Thymus (tissue), 11 donors: ENCODE measurements at regions not wholly inside any gene's neighbourhood (a gene's known extent, or its start where the extent isn't known, plus 50 kb on each side); places are given as distances from the start of the nearest gene placed in this dataset.

Experiments used
- DNase-seq, 9 donors: peaks; one replicate each; pipeline ENCODE4 v3.0.0-alpha.2; 2013; ENCODE audit warnings: low spot score in 9 of 9, low read depth in 6 of 9, missing footprints in 1 of 9
- H3K27ac ChIP-seq, 2 donors: one replicate each; pipeline ENCODE4 v1.5.1; 2013; ENCODE audit warnings: control low read depth in 1 of 2, low read depth in 1 of 2, low read length in 1 of 2, mild to moderate bottlenecking in 1 of 2, moderate library complexity in 1 of 2
- H3K27me3 ChIP-seq, 2 donors: one replicate each; pipeline ENCODE4 v1.5.1; 2013; ENCODE audit warnings: low read length in 1 of 2; ENCODE audit not compliant: control insufficient read depth in 2 of 2, insufficient read depth in 1 of 2
- H3K36me3 ChIP-seq, 2 donors: one replicate each; pipeline ENCODE4 v1.5.1; 2013; ENCODE audit warnings: low read length in 1 of 2, mild to moderate bottlenecking in 1 of 2, moderate library complexity in 1 of 2; ENCODE audit not compliant: control insufficient read depth in 2 of 2, insufficient read depth in 2 of 2
- H3K4me1 ChIP-seq, 2 donors: one replicate each; pipeline ENCODE4 v1.5.1; 2013; ENCODE audit warnings: low read length in 2 of 2; ENCODE audit not compliant: control insufficient read depth in 2 of 2, insufficient read depth in 2 of 2
- H3K4me3 ChIP-seq, 2 donors: one replicate each; pipeline ENCODE4 v1.5.1; 2013; ENCODE audit warnings: low read length in 2 of 2, control low read depth in 1 of 2, mild to moderate bottlenecking in 1 of 2
- H3K9me3 ChIP-seq, 2 donors: one replicate each; pipeline ENCODE4 v1.5.1; 2013; ENCODE audit warnings: low read length in 1 of 2, mild to moderate bottlenecking in 1 of 2; ENCODE audit not compliant: control insufficient read depth in 2 of 2, insufficient read depth in 1 of 2
- WGBS: extraction: QIAGEN DNeasy Blood & Tissue Kit; methylation state at CpG from one replicate; pipeline ENCODE4 v1.1.7; 2013; 5-methylcytosine and 5-hydroxymethylcytosine counted together
- donor health status: healthy.

DNA sequence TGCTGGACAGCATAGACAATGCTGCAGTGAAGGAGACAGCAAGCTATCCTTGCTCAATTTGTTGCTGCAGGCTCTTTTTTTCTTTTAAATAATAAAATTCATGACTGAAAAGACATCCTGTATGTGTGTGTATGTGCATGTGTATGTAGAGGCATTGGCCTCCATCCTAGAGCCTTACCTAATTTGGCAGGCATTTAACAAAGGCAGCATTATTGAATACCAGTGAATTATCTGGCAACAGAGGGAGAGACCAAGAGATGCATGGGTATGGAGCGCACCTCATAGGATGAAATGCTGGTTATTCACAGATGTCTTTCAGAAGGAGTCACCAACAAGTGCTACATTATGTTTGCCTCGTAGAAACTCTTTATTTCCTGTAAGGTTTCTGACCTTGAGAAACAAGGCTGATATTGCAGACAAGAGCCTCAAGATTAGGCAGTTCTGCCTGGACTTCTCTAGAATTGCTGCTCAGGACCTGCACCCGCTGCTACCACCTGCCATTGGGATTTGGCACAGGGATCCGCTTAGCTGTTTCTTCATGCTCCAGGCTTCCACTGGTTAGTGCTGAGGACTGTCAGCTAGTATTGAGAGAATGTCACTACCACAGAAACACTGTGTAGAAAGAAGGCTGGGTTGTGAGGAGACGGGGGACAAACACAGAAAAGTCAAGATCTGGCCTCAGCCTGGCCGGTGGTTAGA, 247.7 kb upstream of the RFX3 start:
- Histone ChIP-seq H3K4me3 (no peak overlapping the region), H3K36me3 (no peaks in the 10 kb centered on the region), H3K27ac (no peak overlapping the region), H3K4me1 (no peaks in the 10 kb centered on the region), H3K27me3 (no peaks in the 10 kb centered on the region), H3K9me3 (no peaks in the 10 kb centered on the region)
- 94% methylated on average over 6 of the region's 6 CpGs for WGBS
- DNase-seq = no peak

DNA sequence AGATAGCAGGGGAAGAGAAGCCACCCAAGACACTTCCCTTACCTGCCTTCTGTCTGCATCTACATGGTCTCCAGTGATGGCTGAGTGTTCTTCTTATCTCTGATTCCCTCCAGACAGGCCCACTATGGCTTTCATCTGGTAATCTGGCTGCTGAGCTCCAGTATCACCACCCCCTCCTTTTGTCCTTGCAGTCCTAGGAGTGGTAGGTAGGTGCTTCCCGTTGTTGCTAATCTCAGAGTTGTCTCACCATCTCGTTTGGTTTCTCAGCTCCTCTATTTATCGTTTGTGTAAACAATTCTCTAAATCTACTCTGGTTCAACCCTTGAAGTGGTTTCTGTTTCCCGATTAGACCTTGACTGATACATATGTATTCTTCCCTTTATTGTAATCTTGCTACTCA, 243.8 kb upstream of the RFX3 start:
- Histone ChIP-seq H3K9me3 (no peaks in the 10 kb centered on the region), H3K36me3 (no peaks in the 10 kb centered on the region), H3K27ac (no peak overlapping the region), H3K27me3 (no peaks in the 10 kb centered on the region), H3K4me3 (no peak overlapping the region), H3K4me1 (no peaks in the 10 kb centered on the region)
- no peak for DNase-seq
- 53% methylated on average over 4 of the region's 4 CpGs for WGBS

DNA sequence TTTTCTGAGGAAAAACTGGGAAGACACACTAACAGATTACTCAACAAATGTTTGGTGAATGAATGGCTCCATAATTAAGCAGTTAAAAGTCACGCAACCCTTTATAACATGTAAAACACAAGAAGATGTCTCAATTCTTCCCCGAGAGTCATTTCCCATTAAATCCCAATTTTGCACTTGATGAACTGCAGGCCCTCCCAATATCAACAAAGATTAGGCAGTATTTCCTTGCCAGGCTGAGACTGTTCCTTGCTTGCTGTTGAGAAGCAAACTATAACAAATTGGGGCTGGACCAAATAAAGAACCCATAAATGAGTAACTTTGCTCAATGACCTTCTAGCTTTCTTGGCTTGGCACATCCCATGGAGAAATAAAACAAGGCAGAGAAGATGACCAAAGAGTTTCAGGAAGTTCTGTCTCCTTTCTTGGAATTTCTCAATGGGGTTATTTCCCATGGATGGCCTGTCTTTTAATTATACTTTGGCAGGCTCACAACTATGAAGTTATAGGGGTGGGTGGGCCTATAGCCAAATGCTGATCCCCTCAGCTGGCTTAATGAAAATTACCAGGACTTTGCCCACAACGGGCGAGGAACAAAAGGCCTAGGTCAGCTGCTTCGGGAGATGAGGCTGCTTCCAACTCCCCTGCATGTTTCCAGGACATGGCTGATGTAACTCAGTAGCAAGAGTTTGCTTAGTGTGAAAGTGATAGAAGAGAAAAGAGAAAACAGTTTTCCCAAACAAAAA, 243.1 kb upstream of the RFX3 start:
- Histone ChIP-seq H3K27me3 (no peaks in the 10 kb centered on the region), H3K9me3 (no peaks in the 10 kb centered on the region), H3K4me3 (no peak overlapping the region), H3K27ac (no peak overlapping the region), H3K36me3 (no peaks in the 10 kb centered on the region), H3K4me1 (no peaks in the 10 kb centered on the region)
- 92% methylated on average over 5 of the region's 5 CpGs for WGBS
- DNase-seq = no peak

DNA sequence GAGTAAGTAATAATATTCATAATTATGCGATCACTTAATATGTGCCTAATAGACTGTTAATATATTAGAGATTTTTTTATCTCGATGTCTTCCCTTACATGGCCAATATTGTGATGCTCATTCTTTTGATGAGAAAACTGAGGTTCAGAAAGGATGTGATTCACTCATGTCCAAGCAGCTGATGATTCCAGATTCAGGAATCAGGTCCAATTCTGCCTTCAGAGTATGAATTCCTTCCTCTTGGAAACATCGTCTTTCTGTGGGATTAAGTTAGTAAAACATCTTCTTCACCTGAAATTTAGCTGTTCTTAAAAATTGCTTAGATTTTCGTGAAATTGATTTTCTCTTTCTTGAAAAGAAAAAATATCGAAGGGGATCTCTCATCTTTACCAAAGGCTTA, 242.5 kb upstream of the RFX3 start:
- no peak overlapping the region for H3K4me3 ChIP-seq
- no peak for DNase-seq
- no peaks in the 10 kb centered on the region for H3K4me1 ChIP-seq
- H3K27me3 ChIP-seq = no peaks in the 10 kb centered on the region
- 95% methylated on average over 5 of the region's 5 CpGs for WGBS
- H3K9me3 ChIP-seq = no peaks in the 10 kb centered on the region
- no peak overlapping the region for H3K27ac ChIP-seq
- H3K36me3 ChIP-seq = no peaks in the 10 kb centered on the region

DNA sequence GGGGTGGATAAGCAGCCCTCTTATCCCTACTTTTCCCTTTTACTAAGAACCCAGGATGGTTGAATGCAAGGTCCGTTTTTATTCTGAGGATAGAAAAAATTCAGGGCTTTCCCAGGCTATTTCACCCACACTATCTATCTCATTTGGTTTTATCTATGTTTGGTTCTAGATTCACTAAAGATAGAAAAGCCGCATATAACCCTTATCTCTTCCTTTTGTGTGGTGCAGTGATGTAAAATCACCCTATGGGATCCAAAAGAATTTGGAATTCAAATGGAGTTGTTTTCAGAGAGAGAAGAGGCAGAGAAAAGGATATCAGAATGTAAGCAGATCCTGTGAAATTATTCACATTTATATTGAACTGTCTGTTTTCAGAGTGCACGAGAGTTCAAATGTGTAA, 236.3 kb upstream of the RFX3 start:
- H3K4me1 ChIP-seq = no peaks in the 10 kb centered on the region
- no peaks in the 10 kb centered on the region for H3K9me3 ChIP-seq
- H3K36me3 ChIP-seq = no peaks in the 10 kb centered on the region
- WGBS = 65% methylated on average over 3 of the region's 3 CpGs
- no peak overlapping the region for H3K27ac ChIP-seq
- no peak for DNase-seq
- no peak overlapping the region for H3K4me3 ChIP-seq
- no peaks in the 10 kb centered on the region for H3K27me3 ChIP-seq

DNA sequence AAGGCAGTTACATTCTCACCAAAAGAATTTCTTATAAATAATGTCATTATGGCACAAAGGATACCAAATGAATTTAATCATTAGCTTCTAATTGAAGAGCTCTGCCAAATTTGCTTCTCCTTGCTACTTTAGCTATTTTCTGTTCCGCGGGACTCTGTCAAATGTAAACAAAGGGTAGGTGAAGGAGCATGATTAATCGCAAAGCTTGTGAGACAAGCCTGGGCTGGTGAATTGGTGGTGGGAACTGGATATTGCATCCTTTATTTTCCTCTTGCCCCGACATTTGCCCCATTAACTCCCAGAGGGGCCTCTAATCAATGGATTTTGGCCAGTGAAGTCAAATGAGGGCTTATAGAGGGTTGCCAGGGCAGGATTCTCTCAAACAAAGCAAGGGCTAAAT, 234.2 kb upstream of the RFX3 start:
- Histone ChIP-seq H3K4me3 (no peak overlapping the region), H3K36me3 (no peaks in the 10 kb centered on the region), H3K27me3 (no peaks in the 10 kb centered on the region), H3K4me1 (no peaks in the 10 kb centered on the region), H3K9me3 (no peaks in the 10 kb centered on the region), H3K27ac (no peak overlapping the region)
- WGBS = 27% methylated on average over 4 of the region's 4 CpGs
- DNase-seq = no peak

DNA sequence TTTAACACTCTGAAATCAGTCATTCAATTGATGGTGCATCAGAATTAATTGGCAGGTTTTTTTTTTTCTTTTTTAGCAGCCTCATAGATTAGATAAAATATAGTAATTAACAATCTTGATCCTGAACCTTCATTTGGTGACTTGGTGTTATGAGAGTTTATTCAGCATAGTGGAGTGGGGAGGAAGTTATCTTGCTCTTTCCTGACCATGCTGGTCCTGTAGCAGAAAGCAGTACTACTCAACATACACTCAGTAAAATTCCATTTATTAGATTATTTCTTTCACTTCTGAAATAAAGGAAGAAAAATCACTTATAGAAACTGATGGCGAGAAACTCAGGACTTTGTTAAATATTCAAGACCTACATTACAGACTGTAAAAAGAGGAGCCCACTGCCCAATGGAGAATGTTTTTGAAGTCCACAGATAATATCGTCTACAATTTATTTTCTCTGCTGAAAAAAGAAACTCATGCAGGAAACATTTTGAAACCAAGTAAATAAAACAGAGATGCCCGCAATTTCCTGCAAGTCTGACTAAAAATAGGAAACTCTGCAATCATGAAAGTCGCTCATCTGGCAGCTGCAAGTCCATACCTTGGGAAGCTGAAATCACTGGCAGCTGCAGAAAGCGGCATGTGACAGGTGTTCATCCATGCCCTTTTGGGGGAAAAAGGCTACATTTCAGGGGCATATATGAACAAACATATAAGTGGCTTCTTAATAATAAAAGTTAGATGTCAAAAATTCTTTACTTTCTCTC, 233.2 kb upstream of the RFX3 start:
- H3K27me3 ChIP-seq = no peaks in the 10 kb centered on the region
- H3K9me3 ChIP-seq = no peaks in the 10 kb centered on the region
- no peak overlapping the region for H3K4me3 ChIP-seq
- DNase-seq = no peak
- H3K4me1 ChIP-seq = no peaks in the 10 kb centered on the region
- H3K27ac ChIP-seq = no peak overlapping the region
- no peaks in the 10 kb centered on the region for H3K36me3 ChIP-seq
- WGBS = 19% methylated on average over 5 of the region's 5 CpGs

DNA sequence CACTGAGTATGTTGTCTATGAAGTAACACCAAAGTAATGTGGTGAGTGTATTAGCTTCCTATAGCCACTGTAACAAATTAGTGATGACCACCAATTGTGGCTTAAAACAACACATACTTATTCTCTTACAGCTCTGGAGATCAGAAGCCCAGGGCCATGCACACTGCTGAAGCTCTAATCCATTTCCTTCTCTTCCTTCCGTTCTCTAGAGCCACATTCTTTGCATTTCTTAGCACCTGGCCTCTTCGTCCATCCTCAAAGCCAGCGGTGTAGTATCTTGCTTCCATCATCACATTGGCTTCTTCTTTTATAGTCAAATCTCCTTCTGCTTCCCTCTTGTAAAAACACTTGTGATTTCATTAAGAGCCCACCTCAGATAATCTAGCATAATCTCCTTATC, 230.3 kb upstream of the RFX3 start:
- WGBS = 94% methylated on average over 3 of the region's 3 CpGs
- no peaks in the 10 kb centered on the region for H3K27me3 ChIP-seq
- H3K9me3 ChIP-seq = no peaks in the 10 kb centered on the region
- no peaks in the 10 kb centered on the region for H3K4me1 ChIP-seq
- H3K27ac ChIP-seq = no peak overlapping the region
- DNase-seq = no peak
- H3K36me3 ChIP-seq = no peaks in the 10 kb centered on the region
- H3K4me3 ChIP-seq = no peak overlapping the region

DNA sequence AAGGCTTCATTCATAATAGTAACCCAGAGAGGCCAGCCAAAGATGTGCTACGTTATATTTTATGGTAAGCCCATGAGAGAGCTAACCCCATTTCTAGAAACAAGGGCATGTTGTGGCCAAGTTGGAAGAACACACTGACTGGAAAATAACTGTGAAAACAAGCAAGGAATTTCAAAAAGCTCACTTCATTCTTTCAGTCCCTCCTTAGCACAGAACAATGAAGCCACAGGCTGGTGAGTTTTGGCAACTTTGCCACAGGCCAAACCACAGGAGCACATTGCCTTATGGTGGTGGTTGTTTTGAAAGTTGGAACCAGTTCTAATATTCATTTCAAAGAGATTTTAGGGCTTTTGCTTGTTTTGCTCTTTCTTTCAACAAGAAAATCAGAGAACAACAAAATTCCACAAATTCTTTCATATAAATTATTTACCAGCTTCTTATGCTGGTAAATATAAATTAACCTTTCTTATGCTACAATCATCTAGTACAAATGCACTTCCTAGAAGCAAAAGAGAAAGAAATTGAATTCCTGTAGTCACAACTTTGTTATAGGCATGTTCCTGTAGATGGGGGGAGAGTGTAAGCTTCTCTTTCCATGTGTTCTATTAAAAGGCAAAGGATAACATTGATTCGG, 225.4 kb upstream of the RFX3 start:
- H3K27me3 ChIP-seq = no peaks in the 10 kb centered on the region
- H3K36me3 ChIP-seq = no peaks in the 10 kb centered on the region
- H3K9me3 ChIP-seq = no peaks in the 10 kb centered on the region
- no peaks in the 10 kb centered on the region for H3K4me1 ChIP-seq
- H3K4me3 ChIP-seq = no peak overlapping the region
- no peak for DNase-seq
- H3K27ac ChIP-seq = no peak overlapping the region
- 92% methylated on average over 2 of the region's 2 CpGs for WGBS
